ENCODE measurements at regions not wholly inside any gene's neighbourhood (a gene's known extent, or its start where the extent isn't known, plus 50 kb on each side); places are given as distances from the start of the nearest gene placed in this dataset.

DNA sequence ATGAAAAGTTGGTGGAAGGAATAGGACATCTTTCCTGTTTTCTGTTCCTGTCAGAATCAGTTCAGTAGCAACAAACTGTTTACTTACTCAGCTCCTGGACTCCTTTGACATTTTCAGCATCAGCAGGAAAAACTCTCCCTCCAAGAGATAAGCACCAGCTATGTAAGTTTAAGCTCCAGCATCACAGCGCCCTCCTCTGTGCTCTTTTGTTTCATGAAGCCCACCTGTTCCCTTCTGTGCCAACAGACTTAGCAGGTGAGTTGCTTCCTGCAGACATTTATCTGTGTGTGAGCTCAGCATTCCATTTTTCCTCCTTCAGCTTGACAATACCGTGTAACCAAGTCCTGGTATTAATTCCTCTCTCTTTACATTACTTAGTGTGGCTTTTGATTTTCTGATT, 644.1 kb upstream of the AGA start:
- ChIA-PET CTCF (no interaction called here), POLR2A (no interaction called here)
- DNase-seq: no peak
- H3K4me3 ChIP-seq (ENCODE audit: control insufficient read depth in 1 of 2, extremely low read depth in 1 of 2, low read length in 1 of 2): no peak overlapping the region
- Mint-ChIP-seq H3K4me3 (no peak overlapping the region), H3K27me3 (no peaks in the 10 kb centered on the region), H3K36me3 (no peaks in the 10 kb centered on the region), H3K4me1 (no peaks in the 10 kb centered on the region), H3K27ac (no peak overlapping the region), H3K9me3 (peaks cover 0 to 17% (median 4%) of the 10 kb centered on the region in 3 donors)
- H3K27me3 ChIP-seq (replicated peaks in 1 of 2; ENCODE audit: control insufficient read depth in 2 of 2, extremely low read depth in 1 of 2, insufficient read depth in 2 of 2, low read length in 1 of 2): no peaks in the 10 kb centered on the region
- ATAC-seq (replicated peaks in 1 of 4): no peak
- no peaks in the 10 kb centered on the region for H3K4me1 ChIP-seq (ENCODE audit: control insufficient read depth in 1 of 2, extremely low read depth in 1 of 2, insufficient read depth in 2 of 2, low read length in 2 of 2)
- no peak overlapping the region for H3K27ac ChIP-seq (ENCODE audit: low read length)
- no peaks in the 10 kb centered on the region for H3K9me3 ChIP-seq
- no peaks in the 10 kb centered on the region for H3K36me3 ChIP-seq (ENCODE audit: control insufficient read depth in 2 of 2, extremely low read depth in 1 of 2, insufficient read depth in 1 of 2, low read length in 1 of 2)
- WGBS (ENCODE audit: insufficient coverage): 40% methylated on average over 1 of the region's 2 CpGs

DNA sequence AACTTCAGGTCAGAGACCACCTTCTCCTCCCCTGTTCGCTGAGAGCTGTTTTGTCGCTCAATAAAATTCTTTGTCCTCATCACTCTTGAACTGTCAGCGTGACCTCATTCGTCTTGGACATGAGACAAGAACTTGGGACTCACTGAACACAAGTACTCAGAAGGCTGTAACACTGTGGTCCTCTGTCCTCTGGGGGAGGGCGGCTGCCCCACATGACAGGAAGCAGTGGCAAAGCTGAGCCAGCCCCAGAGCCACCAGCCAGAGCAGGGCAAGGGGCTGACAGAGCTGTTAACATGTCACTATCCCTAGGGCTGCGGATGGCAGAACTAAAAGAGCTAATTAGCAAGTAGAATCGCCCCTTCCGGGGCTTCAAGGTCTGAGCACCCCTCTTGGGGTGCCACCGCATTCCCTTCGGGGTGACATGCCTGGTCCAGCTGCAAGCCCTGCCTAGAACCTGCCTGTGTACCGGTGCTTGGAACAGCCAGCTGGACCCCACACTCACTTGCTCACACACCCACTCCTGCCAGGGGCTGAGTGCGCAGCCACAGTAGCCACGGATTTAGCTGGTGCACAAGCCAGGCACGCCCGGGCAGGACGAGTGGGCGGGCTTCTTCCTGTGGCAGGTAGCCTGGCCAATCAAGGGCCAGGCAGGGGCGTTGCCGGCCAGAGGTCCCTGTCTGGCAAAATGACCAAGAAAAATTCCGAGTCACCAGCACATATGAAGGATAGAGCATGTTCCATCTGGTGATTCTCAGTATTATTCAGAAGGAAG, 648.6 kb upstream of the AGA start:
- no peaks in the 10 kb centered on the region for H3K27me3 Mint-ChIP-seq
- H3K4me1 Mint-ChIP-seq: no peaks in the 10 kb centered on the region
- H3K36me3 Mint-ChIP-seq: no peaks in the 10 kb centered on the region
- Histone ChIP-seq H3K9me3 (no peaks in the 10 kb centered on the region), H3K36me3 (ENCODE audit: control insufficient read depth in 2 of 2, extremely low read depth in 1 of 2, insufficient read depth in 1 of 2, low read length in 1 of 2) (no peaks in the 10 kb centered on the region), H3K4me1 (ENCODE audit: control insufficient read depth in 1 of 2, extremely low read depth in 1 of 2, insufficient read depth in 2 of 2, low read length in 2 of 2) (no peaks in the 10 kb centered on the region), H3K27me3 (replicated peaks in 1 of 2; ENCODE audit: control insufficient read depth in 2 of 2, extremely low read depth in 1 of 2, insufficient read depth in 2 of 2, low read length in 1 of 2) (no peaks in the 10 kb centered on the region), H3K27ac (ENCODE audit: low read length) (no peak overlapping the region), H3K4me3 (ENCODE audit: control insufficient read depth in 1 of 2, extremely low read depth in 1 of 2, low read length in 1 of 2) (no peak overlapping the region)
- peaks cover 0 to 9% (median 5%) of the 10 kb centered on the region in 3 donors for H3K9me3 Mint-ChIP-seq
- ChIA-PET POLR2A (no interaction called here), CTCF (no interaction called here)
- DNase-seq (peak in 1 of 35 experiments; percentile 23), ATAC-seq (replicated peaks in 1 of 4) (no peak)
- H3K4me3 Mint-ChIP-seq: no peak overlapping the region
- H3K27ac Mint-ChIP-seq: no peak overlapping the region
- 86% methylated on average over 20 of the region's 20 CpGs for WGBS (ENCODE audit: insufficient coverage)

- POLR2A ChIA-PET: no interaction called here
- no peaks in the 10 kb centered on the region for H3K27me3 Mint-ChIP-seq
- H3K4me1 Mint-ChIP-seq: no peaks in the 10 kb centered on the region
- H3K36me3 Mint-ChIP-seq: no peaks in the 10 kb centered on the region
- H3K27ac Mint-ChIP-seq: no peak overlapping the region
- no peak for DNase-seq
- no peak overlapping the region for H3K27ac ChIP-seq (ENCODE audit: low read length)
- WGBS (ENCODE audit: insufficient coverage): no CpG with 5 or more reads among the region's 5 CpGs
- no peak for ATAC-seq (replicated peaks in 1 of 4)
- no peaks in the 10 kb centered on the region for H3K9me3 ChIP-seq
- H3K4me3 Mint-ChIP-seq: no peak overlapping the region
- no peaks in the 10 kb centered on the region for H3K36me3 ChIP-seq (ENCODE audit: control insufficient read depth in 2 of 2, extremely low read depth in 1 of 2, insufficient read depth in 1 of 2, low read length in 1 of 2)
- H3K9me3 Mint-ChIP-seq: peaks cover 0 to 4% (median 0%) of the 10 kb centered on the region in 3 donors
- no peaks in the 10 kb centered on the region for H3K27me3 ChIP-seq (replicated peaks in 1 of 2; ENCODE audit: control insufficient read depth in 2 of 2, extremely low read depth in 1 of 2, insufficient read depth in 2 of 2, low read length in 1 of 2)
- no peak overlapping the region for H3K4me3 ChIP-seq (ENCODE audit: control insufficient read depth in 1 of 2, extremely low read depth in 1 of 2, low read length in 1 of 2)
- CTCF ChIA-PET: no interaction called here
- no peaks in the 10 kb centered on the region for H3K4me1 ChIP-seq (ENCODE audit: control insufficient read depth in 1 of 2, extremely low read depth in 1 of 2, insufficient read depth in 2 of 2, low read length in 2 of 2)
Observed at GRCh38 chr4:178102139-178102538, 659.9 kb upstream of the AGA start.

DNA sequence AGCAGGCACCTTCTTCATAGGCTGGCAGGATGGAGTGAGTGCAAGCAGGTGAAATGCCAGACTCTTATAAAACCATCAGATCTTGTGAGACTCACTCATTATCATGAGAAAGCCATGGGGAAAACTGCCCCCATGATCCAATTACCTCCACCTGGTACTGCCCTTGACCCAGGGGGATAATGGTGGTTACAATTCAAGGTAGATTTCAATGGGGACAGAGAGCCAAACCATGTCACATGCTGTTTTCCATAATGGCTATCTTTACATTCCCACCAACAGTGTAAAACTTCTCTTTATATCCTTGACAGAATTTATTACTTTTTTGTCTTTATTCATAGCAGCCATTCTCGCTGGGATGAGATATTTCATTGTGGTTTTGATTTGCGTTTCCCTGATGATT, 663.0 kb upstream of the AGA start:
- DNase-seq: no peak
- no peaks in the 10 kb centered on the region for H3K36me3 Mint-ChIP-seq
- H3K27me3 ChIP-seq (replicated peaks in 1 of 2; ENCODE audit: control insufficient read depth in 2 of 2, extremely low read depth in 1 of 2, insufficient read depth in 2 of 2, low read length in 1 of 2): no peaks in the 10 kb centered on the region
- no peaks in the 10 kb centered on the region for H3K4me1 ChIP-seq (ENCODE audit: control insufficient read depth in 1 of 2, extremely low read depth in 1 of 2, insufficient read depth in 2 of 2, low read length in 2 of 2)
- WGBS (ENCODE audit: insufficient coverage): no CpG with 5 or more reads among the region's 2 CpGs
- no peak overlapping the region for H3K4me3 Mint-ChIP-seq
- H3K4me3 ChIP-seq (ENCODE audit: control insufficient read depth in 1 of 2, extremely low read depth in 1 of 2, low read length in 1 of 2): no peak overlapping the region
- no peak overlapping the region for H3K27ac Mint-ChIP-seq
- H3K27ac ChIP-seq (ENCODE audit: low read length): no peak overlapping the region
- H3K27me3 Mint-ChIP-seq: no peaks in the 10 kb centered on the region
- H3K4me1 Mint-ChIP-seq: no peaks in the 10 kb centered on the region
- ChIA-PET POLR2A (no interaction called here), CTCF (no interaction called here)
- peaks cover 0 to 9% (median 0%) of the 10 kb centered on the region in 3 donors for H3K9me3 Mint-ChIP-seq
- ATAC-seq (replicated peaks in 1 of 4): no peak
- no peaks in the 10 kb centered on the region for H3K36me3 ChIP-seq (ENCODE audit: control insufficient read depth in 2 of 2, extremely low read depth in 1 of 2, insufficient read depth in 1 of 2, low read length in 1 of 2)
- H3K9me3 ChIP-seq: no peaks in the 10 kb centered on the region

DNA sequence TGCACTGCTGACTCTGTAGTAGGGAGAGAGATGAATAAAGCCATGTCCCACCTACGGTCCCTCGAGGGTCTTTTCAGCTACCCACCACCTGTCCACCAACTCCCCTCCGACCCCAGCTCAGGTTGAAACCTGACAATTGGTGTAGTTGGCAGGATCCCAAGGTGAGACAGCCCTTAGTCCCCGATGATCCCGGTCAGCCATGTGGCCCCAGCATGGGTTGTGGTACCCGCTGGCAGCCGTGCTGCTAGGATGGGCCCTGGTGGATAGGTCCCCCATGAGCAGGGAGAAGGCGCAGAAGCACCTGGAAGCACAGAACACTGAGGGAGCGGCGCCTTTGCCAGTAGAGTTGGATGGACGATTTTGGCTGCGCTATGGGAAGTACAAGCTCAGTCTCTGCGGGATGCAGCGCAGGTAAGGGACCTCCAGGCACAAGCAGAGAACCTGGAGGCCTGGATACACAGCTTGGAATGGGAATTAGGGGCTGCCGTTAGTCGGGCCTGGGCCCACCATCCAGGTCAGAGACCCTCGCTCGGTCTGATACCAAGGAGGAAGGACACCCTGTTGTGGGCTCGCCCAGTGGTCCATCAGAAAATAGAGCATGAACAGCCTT, 694.6 kb upstream of the AGA start:
- ChIA-PET POLR2A (no interaction called here), CTCF (no interaction called here)
- ATAC-seq (replicated peaks in 1 of 4) (no peak), DNase-seq (no peak)
- Mint-ChIP-seq H3K9me3 (peaks cover 0 to 4% (median 3%) of the 10 kb centered on the region in 3 donors), H3K27me3 (no peaks in the 10 kb centered on the region), H3K4me3 (no peak overlapping the region), H3K27ac (no peak overlapping the region), H3K4me1 (no peaks in the 10 kb centered on the region), H3K36me3 (no peaks in the 10 kb centered on the region)
- Histone ChIP-seq H3K4me1 (ENCODE audit: control insufficient read depth in 1 of 2, extremely low read depth in 1 of 2, insufficient read depth in 2 of 2, low read length in 2 of 2) (no peaks in the 10 kb centered on the region), H3K36me3 (ENCODE audit: control insufficient read depth in 2 of 2, extremely low read depth in 1 of 2, insufficient read depth in 1 of 2, low read length in 1 of 2) (no peaks in the 10 kb centered on the region), H3K27me3 (replicated peaks in 1 of 2; ENCODE audit: control insufficient read depth in 2 of 2, extremely low read depth in 1 of 2, insufficient read depth in 2 of 2, low read length in 1 of 2) (no peaks in the 10 kb centered on the region), H3K4me3 (ENCODE audit: control insufficient read depth in 1 of 2, extremely low read depth in 1 of 2, low read length in 1 of 2) (no peak overlapping the region), H3K9me3 (no peaks in the 10 kb centered on the region), H3K27ac (ENCODE audit: low read length) (no peak overlapping the region)
- 95% methylated on average over 14 of the region's 19 CpGs for WGBS (ENCODE audit: insufficient coverage)

GRCh38 chr4:178137732-178138471, 695.7 kb upstream of the AGA start:
- Mint-ChIP-seq H3K4me3 (no peak overlapping the region), H3K36me3 (no peaks in the 10 kb centered on the region), H3K9me3 (peaks cover 0 to 5% (median 3%) of the 10 kb centered on the region in 3 donors), H3K27ac (no peak overlapping the region), H3K4me1 (no peaks in the 10 kb centered on the region), H3K27me3 (no peaks in the 10 kb centered on the region)
- Histone ChIP-seq H3K27me3 (replicated peaks in 1 of 2; ENCODE audit: control insufficient read depth in 2 of 2, extremely low read depth in 1 of 2, insufficient read depth in 2 of 2, low read length in 1 of 2) (no peaks in the 10 kb centered on the region), H3K9me3 (no peaks in the 10 kb centered on the region), H3K4me1 (ENCODE audit: control insufficient read depth in 1 of 2, extremely low read depth in 1 of 2, insufficient read depth in 2 of 2, low read length in 2 of 2) (no peaks in the 10 kb centered on the region), H3K36me3 (ENCODE audit: control insufficient read depth in 2 of 2, extremely low read depth in 1 of 2, insufficient read depth in 1 of 2, low read length in 1 of 2) (no peaks in the 10 kb centered on the region), H3K4me3 (ENCODE audit: control insufficient read depth in 1 of 2, extremely low read depth in 1 of 2, low read length in 1 of 2) (no peak overlapping the region), H3K27ac (ENCODE audit: low read length) (no peak overlapping the region)
- ATAC-seq (replicated peaks in 1 of 4): no peak
- ChIA-PET CTCF (no interaction called here), POLR2A (no interaction called here)
- DNase-seq: no peak
- WGBS (ENCODE audit: insufficient coverage): 95% methylated on average over 15 of the region's 22 CpGs
